ENCODE measurements at regions not wholly inside any gene's neighbourhood (a gene's known extent, or its start where the extent isn't known, plus 50 kb on each side); places are given as distances from the start of the nearest gene placed in this dataset.
"Not testable (repeated sequence)": the region's sequence is repeated elsewhere in the genome, so short reads cannot be mapped to it uniquely, and the experiment has no call there.

- no peak overlapping the region for H3K27ac Mint-ChIP-seq
- no peak for DNase-seq
These were observed 250.6 kb upstream of the KLF8 start for GRCh38 chrX:55981603-55982002.

GRCh38 chrX:55996649-55997048 is 235.5 kb upstream of the KLF8 start:
- no peaks in the 10 kb centered on the region for H3K4me1 Mint-ChIP-seq
- no peaks in the 10 kb centered on the region for H3K27me3 Mint-ChIP-seq
- peaks cover 14% of the 10 kb centered on the region for H3K9me3 Mint-ChIP-seq
- H3K27ac Mint-ChIP-seq: no peak overlapping the region
- no peak for DNase-seq
- intact Hi-C loops (cut with micrococcal nuclease): no loop called here
- no peaks in the 10 kb centered on the region for H3K36me3 Mint-ChIP-seq (ENCODE audit: low read depth)
- H3K4me3 Mint-ChIP-seq: no peak overlapping the region

More at GRCh38 chrX:55981603-55982002, 250.6 kb upstream of the KLF8 start:
- intact Hi-C loops (cut with micrococcal nuclease): no loop called here
- no peaks in the 10 kb centered on the region for H3K4me1 Mint-ChIP-seq
- no peak overlapping the region for H3K4me3 Mint-ChIP-seq
- no peaks in the 10 kb centered on the region for H3K9me3 Mint-ChIP-seq
- no peaks in the 10 kb centered on the region for H3K27me3 Mint-ChIP-seq
- no peaks in the 10 kb centered on the region for H3K36me3 Mint-ChIP-seq (ENCODE audit: low read depth)

GRCh38 chrX:56000174-56000573 is 232.0 kb upstream of the KLF8 start:
- Mint-ChIP-seq H3K27ac (no peak overlapping the region), H3K27me3 (no peaks in the 10 kb centered on the region), H3K4me1 (no peaks in the 10 kb centered on the region), H3K36me3 (ENCODE audit: low read depth) (no peaks in the 10 kb centered on the region), H3K9me3 (peaks cover 2% of the 10 kb centered on the region), H3K4me3 (no peak overlapping the region)
- DNase-seq: no peak
- intact Hi-C loops (cut with micrococcal nuclease): no loop called here

- no peaks in the 10 kb centered on the region for H3K4me1 Mint-ChIP-seq
- intact Hi-C loops (cut with micrococcal nuclease): no loop called here
- DNase-seq: no peak
- H3K9me3 Mint-ChIP-seq: no peaks in the 10 kb centered on the region
- H3K27ac Mint-ChIP-seq: no peak overlapping the region
- H3K36me3 Mint-ChIP-seq (ENCODE audit: low read depth): no peaks in the 10 kb centered on the region
- H3K27me3 Mint-ChIP-seq: no peaks in the 10 kb centered on the region
- H3K4me3 Mint-ChIP-seq: no peak overlapping the region
These were observed 231.4 kb upstream of the KLF8 start for GRCh38 chrX:56000729-56001128.

GRCh38 chrX:56025872-56026571 is 206.1 kb upstream of the KLF8 start:
- H3K27me3 Mint-ChIP-seq: no peaks in the 10 kb centered on the region
- no peaks in the 10 kb centered on the region for H3K36me3 Mint-ChIP-seq (ENCODE audit: low read depth)
- DNase-seq: no peak
- H3K4me1 Mint-ChIP-seq: no peaks in the 10 kb centered on the region
- H3K27ac Mint-ChIP-seq: no peak overlapping the region
- intact Hi-C loops (cut with micrococcal nuclease): no loop called here
- H3K4me3 Mint-ChIP-seq: no peak overlapping the region
- H3K9me3 Mint-ChIP-seq: no peaks in the 10 kb centered on the region

GRCh38 chrX:56026815-56027214 is 205.3 kb upstream of the KLF8 start:
- H3K36me3 Mint-ChIP-seq (ENCODE audit: low read depth): no peaks in the 10 kb centered on the region
- intact Hi-C loops (cut with micrococcal nuclease): no loop called here
- H3K4me1 Mint-ChIP-seq: no peaks in the 10 kb centered on the region
- H3K27ac Mint-ChIP-seq: no peak overlapping the region
- no peaks in the 10 kb centered on the region for H3K27me3 Mint-ChIP-seq
- no peak overlapping the region for H3K4me3 Mint-ChIP-seq
- H3K9me3 Mint-ChIP-seq: no peaks in the 10 kb centered on the region
- DNase-seq: no peak

- Mint-ChIP-seq H3K4me3 (no peak overlapping the region), H3K9me3 (no peaks in the 10 kb centered on the region), H3K4me1 (no peaks in the 10 kb centered on the region), H3K27me3 (no peaks in the 10 kb centered on the region), H3K27ac (no peak overlapping the region), H3K36me3 (ENCODE audit: low read depth) (no peaks in the 10 kb centered on the region)
- intact Hi-C loops (cut with micrococcal nuclease): no loop called here
- no peak for DNase-seq
These were observed 203.0 kb upstream of the KLF8 start for GRCh38 chrX:56029188-56029587.

- H3K27ac Mint-ChIP-seq: no peak overlapping the region
- H3K36me3 Mint-ChIP-seq (ENCODE audit: low read depth): no peaks in the 10 kb centered on the region
- no peaks in the 10 kb centered on the region for H3K4me1 Mint-ChIP-seq
- H3K9me3 Mint-ChIP-seq: no peaks in the 10 kb centered on the region
- intact Hi-C loops (cut with micrococcal nuclease): no loop called here
- H3K27me3 Mint-ChIP-seq: no peaks in the 10 kb centered on the region
- no peak for DNase-seq
- H3K4me3 Mint-ChIP-seq: no peak overlapping the region
These were observed 202.5 kb upstream of the KLF8 start for GRCh38 chrX:56029691-56030090.

- Mint-ChIP-seq H3K27me3 (no peaks in the 10 kb centered on the region), H3K36me3 (ENCODE audit: low read depth) (no peaks in the 10 kb centered on the region), H3K9me3 (no peaks in the 10 kb centered on the region), H3K4me1 (no peaks in the 10 kb centered on the region), H3K4me3 (no peak overlapping the region), H3K27ac (no peak overlapping the region)
- DNase-seq: no peak
- intact Hi-C loops (cut with micrococcal nuclease): no loop called here
These were observed 200.7 kb upstream of the KLF8 start for GRCh38 chrX:56031409-56031808.

- no peak overlapping the region for H3K27ac Mint-ChIP-seq
- no peak for DNase-seq
- intact Hi-C loops (cut with micrococcal nuclease): no loop called here
- H3K9me3 Mint-ChIP-seq: peaks cover 3% of the 10 kb centered on the region
- H3K27me3 Mint-ChIP-seq: no peaks in the 10 kb centered on the region
- no peaks in the 10 kb centered on the region for H3K36me3 Mint-ChIP-seq (ENCODE audit: low read depth)
- H3K4me1 Mint-ChIP-seq: no peaks in the 10 kb centered on the region
- H3K4me3 Mint-ChIP-seq: no peak overlapping the region
These were observed 198.5 kb upstream of the KLF8 start for GRCh38 chrX:56033495-56034180.

- intact Hi-C loops (cut with micrococcal nuclease); H3K4me3 Mint-ChIP-seq; H3K4me1 Mint-ChIP-seq; H3K27ac Mint-ChIP-seq; H3K9me3 Mint-ChIP-seq; DNase-seq; H3K27me3 Mint-ChIP-seq; H3K36me3 Mint-ChIP-seq (ENCODE audit: low read depth): not testable (repeated sequence)
These were observed 179.4 kb upstream of the KLF8 start for GRCh38 chrX:56052673-56053330.

GRCh38 chrX:56057325-56057724 is 174.8 kb upstream of the KLF8 start:
- Mint-ChIP-seq H3K27ac (no peak overlapping the region), H3K9me3 (peaks cover 9% of the 10 kb centered on the region), H3K36me3 (ENCODE audit: low read depth) (no peaks in the 10 kb centered on the region), H3K27me3 (no peaks in the 10 kb centered on the region), H3K4me3 (no peak overlapping the region), H3K4me1 (no peaks in the 10 kb centered on the region)
- intact Hi-C loops (cut with micrococcal nuclease): no loop called here
- DNase-seq: no peak

GRCh38 chrX:56066016-56066415 is 166.1 kb upstream of the KLF8 start:
- Mint-ChIP-seq H3K4me3 (no peak overlapping the region), H3K36me3 (ENCODE audit: low read depth) (no peaks in the 10 kb centered on the region), H3K9me3 (peaks cover 5% of the 10 kb centered on the region), H3K27ac (no peak overlapping the region), H3K27me3 (no peaks in the 10 kb centered on the region), H3K4me1 (peaks cover 5% of the 10 kb centered on the region)
- no peak for DNase-seq
- intact Hi-C loops (cut with micrococcal nuclease): no loop called here

- no peak overlapping the region for H3K27ac Mint-ChIP-seq
- no peaks in the 10 kb centered on the region for H3K27me3 Mint-ChIP-seq
- peaks cover 5% of the 10 kb centered on the region for H3K9me3 Mint-ChIP-seq
- peaks cover 5% of the 10 kb centered on the region for H3K4me1 Mint-ChIP-seq
- no peak overlapping the region for H3K4me3 Mint-ChIP-seq
- intact Hi-C loops (cut with micrococcal nuclease): no loop called here
- no peaks in the 10 kb centered on the region for H3K36me3 Mint-ChIP-seq (ENCODE audit: low read depth)
- peak; percentile 55 for DNase-seq
These were observed 163.8 kb upstream of the KLF8 start for GRCh38 chrX:56068274-56068758.

Data from activated CD4-positive, alpha-beta T cell treated with anti-CD3 and anti-CD28 coated beads, Interleukin-2, amount 10 ng/mL, durations not matched to agents 24 days and 14 days (primary cell).